ENCODE measurements at regions not wholly inside any gene's neighbourhood (a gene's known extent, or its start where the extent isn't known, plus 50 kb on each side); places are given as distances from the start of the nearest gene placed in this dataset.

GRCh38 chr15:95944193-95944592 is 386.3 kb upstream of the NR2F2 start:
- TF ChIP-seq CTCF (IDR thresholded peaks at IDR 0.05) (no peak), POLR2A (IDR thresholded peaks at IDR 0.05) (no peak)

All from uterus (tissue), 2 donors.